ENCODE measurements at regions not wholly inside any gene's neighbourhood (a gene's known extent, or its start where the extent isn't known, plus 50 kb on each side); places are given as distances from the start of the nearest gene placed in this dataset.

DNA sequence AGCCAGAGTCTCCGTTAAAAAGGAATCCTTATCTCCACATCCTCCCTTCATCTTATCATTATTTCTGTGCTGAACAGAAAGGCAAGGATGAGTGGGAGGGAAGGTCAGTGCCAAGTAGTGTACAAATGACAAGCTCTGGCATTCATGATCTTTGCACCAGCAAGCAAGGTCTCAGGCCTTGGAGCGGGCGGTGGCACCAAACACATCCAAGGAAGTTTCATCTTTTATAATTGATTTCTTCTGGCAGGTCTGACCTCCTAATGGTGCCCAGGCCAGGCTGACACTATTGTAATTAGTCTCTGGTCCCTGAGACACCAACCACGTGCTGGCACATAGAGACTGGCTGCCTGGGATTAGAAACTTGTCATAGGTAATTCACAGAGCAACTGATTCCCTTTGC, 336.6 kb downstream of the EN1 start:
- DNase-seq (ENCODE audit: low read depth in 2 of 2) = no peak

DNA sequence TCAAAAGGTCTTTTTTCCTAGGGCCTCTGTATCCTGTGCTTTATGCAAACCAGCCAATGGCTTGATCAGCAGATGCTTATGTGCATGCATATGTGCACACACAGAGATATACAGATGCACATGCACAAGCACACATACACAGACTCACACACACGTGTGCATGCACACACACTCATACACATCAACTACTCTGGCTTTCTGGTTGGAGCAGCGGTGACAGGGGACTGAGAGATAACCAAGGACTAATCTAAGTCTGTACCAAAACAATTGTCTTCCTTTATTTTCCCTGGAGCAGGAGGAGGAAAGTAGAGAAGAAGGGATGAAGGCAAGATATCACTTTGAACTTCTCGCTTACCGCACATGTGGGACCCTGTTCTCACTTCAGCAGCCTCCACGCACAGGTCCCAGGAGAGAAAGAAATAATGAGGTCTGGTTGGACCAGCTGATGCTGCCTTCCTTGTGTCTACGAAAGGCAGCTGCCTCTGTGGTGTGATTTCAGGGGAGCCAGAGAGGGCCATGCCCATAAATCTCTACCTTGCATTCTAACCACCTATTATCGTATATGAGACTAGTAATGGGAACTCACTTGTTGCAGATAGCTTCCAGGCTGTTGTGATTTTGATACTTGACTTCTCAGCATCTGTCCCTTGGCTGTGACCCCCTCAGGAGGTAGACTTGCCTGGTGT, 338.0 kb downstream of the EN1 start:
- no peak for DNase-seq (ENCODE audit: low read depth in 2 of 2)

DNA sequence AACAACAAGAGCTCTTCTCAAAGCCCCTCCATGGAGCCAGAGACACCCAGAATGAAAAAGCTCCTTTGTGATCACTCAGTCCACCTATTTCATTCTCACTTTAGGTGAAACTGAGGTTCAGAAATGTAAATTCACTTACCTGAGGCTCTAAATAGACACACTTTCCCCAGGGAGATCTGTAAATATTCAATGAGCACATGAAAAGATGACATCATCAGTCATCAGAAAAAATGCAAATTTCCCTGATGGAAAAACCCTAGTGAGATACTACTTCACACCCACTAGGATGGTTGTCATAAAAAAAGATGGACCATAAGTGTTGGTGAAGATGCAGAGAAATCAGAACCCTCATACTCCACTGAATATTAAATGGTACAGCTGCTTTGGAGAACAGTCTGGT, 339.2 kb downstream of the EN1 start:
- no peak for DNase-seq (ENCODE audit: low read depth in 2 of 2)

DNA sequence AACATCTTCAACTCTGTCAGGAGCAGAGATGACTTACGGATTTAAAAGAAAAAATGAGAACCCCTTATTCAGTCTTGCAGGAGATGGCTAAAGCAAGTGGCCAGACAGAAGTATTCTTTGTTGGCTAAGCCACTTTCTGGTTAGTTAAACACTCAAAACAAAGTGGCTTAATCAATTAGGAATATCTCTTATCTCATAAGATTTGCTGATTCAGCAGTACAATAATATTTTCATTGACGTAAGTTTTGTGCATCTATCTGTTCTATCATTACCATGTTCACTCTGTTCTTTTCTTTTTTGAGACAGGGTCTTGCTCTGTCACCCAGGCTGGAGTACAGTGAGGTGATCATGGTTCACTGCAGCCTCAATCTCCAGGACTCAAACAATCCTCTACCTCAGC, 342.0 kb downstream of the EN1 start:
- no peak for DNase-seq (ENCODE audit: low read depth in 2 of 2)

DNA sequence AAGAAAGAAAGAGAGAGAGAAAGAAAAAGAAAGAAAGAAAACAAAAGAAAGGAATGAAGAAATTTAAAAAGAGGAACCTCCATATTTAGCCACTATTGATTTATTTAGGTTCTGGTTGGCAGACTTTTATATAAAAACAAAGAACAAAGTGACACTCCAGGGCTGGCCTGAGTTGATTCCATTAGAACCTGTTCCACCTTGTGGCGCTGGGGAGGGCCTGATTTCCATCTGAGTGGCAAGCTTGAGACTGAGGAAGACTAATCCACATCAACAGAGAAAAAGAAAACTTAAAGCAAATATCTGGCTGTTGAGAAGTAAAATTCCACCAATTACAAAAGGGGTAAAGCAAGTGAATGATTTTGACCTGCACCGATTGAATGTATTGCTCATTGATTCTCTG, 345.3 kb downstream of the EN1 start:
- no peak for DNase-seq (ENCODE audit: low read depth in 2 of 2)

DNA sequence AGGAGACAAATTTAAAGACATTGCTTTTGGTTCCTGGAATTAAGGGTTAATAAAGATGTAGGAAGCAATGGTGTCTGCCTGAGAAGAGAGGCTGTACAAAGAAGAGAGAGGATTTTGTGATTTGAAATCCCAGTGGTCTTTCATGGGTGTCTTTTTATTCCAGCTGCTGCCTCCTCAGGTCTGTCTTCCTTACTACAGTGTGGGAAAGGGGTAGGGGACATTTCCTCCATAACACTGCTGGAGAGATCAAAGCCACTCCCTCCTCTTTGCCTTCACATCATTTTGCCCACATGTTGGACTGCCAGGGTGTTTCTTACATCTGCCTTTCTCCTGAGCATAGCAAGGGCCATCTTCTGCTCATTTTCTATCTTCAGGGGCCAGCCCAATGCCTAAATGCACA, 348.5 kb downstream of the EN1 start:
- DNase-seq (ENCODE audit: low read depth in 2 of 2) = no peak

DNA sequence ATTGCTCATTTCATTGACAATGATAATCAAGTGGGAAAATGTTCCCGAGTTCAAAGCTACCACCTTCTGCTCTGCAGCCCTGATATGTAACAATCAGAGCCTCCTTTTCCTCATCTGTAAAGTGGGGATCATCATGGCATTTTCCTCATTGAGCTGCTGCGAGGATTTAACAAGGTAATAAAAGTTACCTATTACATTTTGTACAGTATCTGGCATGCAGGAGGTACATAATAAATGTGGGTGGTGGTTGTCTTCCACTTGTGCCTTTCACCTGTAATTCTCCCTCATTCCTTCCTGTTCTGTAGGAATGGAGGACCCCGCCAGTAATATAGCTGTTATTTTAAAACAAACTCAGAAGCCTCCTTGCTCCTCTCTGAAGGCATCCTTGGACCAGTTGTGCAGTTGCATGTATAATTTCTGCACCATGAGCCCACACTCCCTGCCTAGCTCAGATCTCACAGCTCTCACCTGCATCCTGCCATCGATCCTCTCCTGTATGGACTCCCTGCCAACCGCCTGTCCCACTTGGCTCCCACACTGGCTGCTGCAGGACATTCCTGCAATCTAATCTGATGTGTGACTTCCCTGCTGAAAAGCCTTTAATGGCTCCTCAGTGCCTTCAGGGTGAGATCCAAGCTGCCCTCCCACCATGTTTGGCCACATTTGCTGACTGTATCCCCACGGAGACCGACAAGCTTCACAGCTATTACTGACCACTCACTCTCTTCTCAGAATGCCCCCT, 350.4 kb downstream of the EN1 start:
- no peak for DNase-seq (ENCODE audit: low read depth in 2 of 2)

DNA sequence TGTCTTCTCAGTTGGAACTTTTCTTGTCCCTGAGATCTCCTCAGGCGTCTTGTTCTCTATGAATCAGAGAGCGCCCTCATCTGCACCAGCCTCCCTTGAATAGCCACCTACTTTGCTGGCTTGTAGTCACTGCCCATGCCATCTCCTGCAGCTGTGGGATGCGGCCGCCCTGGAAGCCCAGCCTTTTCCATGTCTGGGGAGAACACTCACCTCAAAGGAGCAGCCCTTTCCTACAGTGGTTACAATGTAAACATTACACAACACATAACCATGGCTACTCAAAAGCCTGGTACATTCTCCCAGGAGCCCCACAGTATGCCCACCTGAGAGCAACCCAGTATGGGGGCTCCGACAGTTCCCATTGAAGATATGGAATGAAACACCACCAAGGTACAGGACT, 351.0 kb downstream of the EN1 start:
- no peak for DNase-seq (ENCODE audit: low read depth in 2 of 2)

DNA sequence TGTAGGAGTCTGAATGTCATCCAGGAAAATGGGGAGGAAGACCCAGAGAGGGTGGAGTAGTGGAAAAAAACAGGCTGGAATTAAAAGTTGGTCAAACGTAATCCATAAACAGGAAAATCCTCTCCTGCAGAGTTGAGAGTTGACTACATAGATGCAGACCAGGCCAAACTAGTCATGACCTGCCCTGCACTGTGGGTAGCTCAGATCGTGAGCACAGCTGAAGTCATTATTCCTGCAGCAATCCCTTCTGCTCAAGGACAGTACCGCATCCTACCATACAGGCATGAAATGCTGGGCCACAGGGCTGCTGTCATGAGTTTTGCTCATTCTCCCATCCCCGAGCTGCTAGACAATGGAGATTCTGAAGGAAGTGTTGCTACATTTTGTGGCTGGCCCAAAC, 352.2 kb downstream of the EN1 start:
- DNase-seq (ENCODE audit: low read depth in 2 of 2) = no peak

DNA sequence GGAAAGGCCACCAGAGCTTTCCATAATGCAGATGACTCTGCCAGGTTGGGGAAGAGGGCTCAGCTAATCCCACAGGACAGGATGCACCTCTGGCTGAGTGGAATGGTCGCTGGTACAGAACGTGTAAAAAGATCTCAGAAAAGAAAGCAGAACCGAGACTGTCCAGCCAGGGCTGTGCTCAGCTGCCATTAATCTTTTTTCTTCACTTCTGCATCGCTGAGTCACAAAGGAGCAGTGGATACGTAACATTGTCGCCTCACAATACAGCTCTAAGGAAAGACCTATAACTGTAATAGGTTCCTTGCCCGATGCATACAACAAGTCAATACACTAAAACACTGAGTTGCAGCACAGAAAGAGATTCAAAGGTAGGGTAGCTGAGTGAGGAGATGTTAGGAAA, 354.2 kb downstream of the EN1 start:
- no peak for DNase-seq (ENCODE audit: low read depth in 2 of 2)

DNA sequence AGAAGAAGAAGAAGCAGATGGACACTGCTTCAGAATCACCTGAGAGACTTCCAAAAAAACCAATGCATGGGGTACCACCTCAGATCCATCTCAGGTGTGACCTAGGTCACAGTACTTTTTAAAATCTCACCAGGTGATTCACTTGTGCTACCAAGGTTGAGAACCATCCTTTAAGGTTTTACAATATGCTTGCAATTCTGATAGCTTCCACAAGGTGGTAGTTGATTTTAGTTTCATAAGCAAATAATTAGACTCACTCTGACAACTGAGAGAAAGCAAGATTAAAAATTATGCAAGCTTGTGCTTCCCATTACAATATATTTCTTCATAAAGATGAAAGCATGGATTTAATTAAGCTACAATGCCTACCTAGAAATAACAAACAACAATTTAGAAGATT, 355.1 kb downstream of the EN1 start:
- DNase-seq (ENCODE audit: low read depth in 2 of 2) = no peak

DNA sequence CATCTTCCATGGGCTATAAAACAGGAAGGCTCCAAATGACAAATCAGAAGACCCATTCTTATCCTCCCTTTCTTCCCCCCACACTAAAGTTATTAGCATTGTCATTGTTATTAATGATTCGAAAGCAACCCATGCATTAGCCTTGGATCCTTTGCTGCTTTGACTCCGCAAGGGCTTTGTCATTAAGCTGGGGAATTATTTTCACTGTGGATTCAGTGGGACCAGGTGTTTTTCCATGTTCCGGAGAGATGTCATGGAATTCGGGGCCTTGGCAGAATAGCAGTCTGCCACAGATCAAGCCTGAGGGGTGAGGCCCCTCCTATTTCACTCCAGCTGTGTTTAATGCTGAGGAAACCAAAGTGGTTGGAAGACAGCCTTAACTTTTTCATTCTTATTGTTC, 357.1 kb downstream of the EN1 start:
- DNase-seq (ENCODE audit: low read depth in 2 of 2) = no peak

DNA sequence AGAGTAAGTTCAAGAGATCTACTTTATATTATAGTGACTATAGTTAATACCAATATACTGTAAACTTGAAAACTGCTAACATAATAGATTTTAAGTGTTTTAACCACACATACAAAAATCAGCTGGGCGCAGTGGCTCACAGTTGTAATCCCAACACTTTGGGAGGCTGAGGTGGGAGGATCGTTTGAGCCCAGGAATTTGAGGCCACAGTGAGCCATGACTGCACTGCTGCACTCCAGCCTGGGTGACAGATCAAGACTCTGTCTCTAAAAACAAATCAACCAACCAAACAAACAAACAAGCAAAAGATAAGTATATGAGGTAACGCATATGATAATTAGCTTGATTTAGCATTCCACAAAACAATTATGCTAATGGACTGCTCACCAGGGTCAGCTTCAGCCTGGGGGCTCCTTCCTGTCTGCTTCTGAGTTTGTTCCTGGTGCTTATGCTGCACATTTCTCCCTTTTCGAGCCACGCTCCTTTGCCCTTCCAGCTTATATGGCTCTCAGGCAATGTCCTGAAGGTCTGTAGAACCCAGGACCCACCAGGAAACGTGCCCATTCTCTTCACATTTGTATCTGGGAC, 357.6 kb downstream of the EN1 start:
- no peak for DNase-seq (ENCODE audit: low read depth in 2 of 2)

DNA sequence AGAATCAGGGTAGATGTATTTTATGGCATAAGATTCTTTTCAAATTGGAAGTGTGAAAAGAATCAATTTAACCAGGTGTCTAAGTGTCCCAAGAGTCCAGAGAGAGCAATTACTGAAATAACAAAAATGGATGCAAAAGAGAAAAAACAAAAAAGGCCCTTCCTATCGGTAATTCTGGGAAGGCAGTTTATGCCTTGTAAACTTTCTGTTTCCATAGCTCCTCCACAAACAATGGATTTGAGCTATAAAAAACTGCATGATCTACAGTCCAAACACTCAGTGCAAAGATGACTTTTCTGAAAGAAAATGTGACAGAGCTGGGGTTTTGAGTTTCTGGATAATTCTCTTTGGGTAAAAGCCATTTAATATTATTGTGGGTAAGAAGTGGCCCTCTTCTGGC, 366.1 kb downstream of the EN1 start:
- no peak for DNase-seq (ENCODE audit: low read depth in 2 of 2)

DNA sequence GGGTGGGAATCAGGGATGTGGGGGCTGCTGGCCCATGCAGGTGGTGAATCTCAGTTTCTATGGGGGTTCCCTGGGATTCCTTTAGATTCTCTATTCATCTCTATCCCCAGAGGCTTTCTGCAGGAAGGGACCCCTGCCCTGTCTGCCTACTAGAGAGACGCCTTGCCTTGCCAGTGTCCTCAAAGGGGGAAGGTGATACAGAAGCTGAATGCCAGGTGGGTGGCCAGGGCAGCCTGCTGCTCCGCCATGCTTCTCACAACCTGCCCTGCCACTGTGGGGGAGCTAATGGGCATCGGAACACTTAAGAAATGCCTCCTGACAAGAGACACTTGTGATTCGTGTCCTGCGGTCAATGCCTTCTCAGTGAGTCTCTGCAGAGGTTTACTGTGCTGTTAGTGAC, 368.4 kb downstream of the EN1 start:
- no peak for DNase-seq (ENCODE audit: low read depth in 2 of 2)

DNA sequence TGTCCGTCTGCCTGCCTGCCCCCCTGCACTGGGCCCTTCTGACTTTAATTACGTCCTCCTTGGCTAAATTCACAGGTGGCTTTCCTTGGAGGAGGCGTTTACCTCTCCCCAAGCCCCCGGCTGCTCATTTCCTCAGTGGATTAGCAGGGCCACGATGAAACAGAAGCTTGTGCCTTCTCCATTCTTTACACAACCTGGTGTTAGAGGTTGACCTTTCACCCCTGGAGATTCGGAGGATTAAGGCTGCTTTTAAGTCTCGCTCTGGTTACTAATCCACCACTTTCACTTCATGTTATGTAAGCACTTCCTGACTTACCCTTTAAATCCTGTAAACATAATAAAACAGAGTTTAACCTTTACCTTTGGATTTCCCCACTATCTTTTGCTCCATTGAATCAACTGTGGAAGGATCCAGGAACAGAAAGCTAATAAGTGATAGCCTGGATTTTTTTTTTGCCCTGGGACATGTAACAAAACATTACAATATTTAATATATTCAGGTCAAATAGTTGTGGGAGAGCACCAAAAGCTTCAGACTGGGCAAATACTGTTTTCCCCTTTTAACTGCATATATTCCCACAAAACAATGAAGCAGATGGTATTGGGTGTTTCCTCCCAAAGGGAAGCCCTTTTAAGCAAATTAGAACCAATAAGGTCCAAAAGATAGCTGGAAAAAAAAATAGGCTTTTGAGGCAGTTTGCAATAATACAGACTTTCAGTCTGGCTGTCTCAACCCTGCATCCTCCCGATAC, 370.2 kb downstream of the EN1 start:
- no peak for DNase-seq (ENCODE audit: low read depth in 2 of 2)

DNA sequence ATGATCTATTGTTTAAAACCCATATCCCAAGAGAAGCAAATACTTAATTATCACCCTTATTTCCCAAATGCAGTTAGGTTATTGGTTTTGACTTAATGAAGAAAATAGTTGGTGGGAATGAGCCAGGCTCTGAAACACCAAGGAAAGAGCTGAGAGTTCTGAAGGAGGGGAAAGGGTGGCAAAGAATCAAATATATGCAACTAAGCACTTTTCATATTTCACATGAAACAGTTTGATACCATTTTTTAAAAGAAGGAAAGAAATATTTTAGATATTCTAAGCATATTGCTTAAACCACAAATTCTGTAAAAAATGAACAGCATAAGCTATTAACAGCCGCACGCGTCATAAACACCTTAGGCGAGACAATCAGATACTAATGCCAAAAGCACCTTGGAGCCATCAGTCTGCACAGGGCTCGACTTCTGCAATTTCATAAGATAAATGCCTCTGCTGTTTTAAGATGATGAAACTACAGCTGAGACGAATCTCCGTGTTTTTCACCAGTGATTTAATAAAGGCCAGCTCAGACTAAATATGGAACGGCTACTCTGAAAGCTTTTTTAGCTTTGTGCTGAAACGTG, 371.7 kb downstream of the EN1 start:
- DNase-seq (ENCODE audit: low read depth in 2 of 2) = no peak

DNA sequence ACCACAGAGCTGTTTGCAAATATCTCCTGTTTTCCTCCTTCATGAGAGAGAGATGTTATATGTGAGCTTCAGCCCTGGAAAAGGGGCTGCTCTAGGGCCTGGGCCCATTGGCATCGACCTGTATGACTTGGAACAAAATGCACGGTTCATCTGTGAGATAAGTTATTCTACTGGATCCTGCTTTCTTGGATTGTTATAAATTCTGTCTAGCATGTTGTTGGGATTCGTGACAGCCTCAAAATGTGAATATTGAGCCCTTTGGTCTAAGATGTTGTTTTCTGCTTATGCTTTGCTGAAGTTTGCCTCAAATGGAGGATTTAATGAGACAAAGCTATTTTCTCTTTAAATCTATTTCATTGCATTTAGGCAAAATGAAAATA, 372.9 kb downstream of the EN1 start:
- DNase-seq (ENCODE audit: low read depth in 2 of 2) = no peak

DNA sequence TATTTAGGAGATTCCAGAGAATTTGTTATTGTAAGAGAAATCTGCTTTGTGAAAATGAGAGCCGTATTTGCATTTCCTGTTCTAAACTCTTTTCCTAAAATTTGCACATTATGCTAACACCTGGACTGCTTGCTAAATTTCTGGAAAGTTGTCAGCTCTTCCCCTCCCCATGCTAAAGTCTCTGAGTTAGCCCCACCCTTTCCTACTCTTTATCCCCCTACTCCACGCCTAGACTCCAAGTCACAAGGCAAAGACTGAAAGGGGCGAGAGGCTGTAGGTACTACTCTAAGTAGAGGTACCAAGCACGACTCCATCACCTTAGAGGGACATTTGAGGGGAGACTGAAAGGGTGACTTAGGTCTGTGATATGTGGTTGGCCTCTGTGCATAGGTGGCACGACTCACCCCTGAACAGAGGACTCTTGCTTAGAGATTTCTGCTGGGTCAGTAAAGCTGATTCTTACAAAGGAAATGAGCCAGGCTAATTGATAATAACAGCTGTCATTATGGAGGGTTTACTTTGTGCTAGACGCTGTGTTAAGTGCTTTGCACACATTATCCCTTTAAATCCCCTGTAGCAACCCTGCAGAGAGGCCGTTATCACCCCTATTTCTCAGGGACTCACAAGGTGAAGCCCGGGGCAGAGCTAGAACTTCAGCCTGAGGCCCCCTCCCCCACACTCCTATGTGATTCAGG, 373.5 kb downstream of the EN1 start:
- DNase-seq (ENCODE audit: low read depth in 2 of 2) = no peak

DNA sequence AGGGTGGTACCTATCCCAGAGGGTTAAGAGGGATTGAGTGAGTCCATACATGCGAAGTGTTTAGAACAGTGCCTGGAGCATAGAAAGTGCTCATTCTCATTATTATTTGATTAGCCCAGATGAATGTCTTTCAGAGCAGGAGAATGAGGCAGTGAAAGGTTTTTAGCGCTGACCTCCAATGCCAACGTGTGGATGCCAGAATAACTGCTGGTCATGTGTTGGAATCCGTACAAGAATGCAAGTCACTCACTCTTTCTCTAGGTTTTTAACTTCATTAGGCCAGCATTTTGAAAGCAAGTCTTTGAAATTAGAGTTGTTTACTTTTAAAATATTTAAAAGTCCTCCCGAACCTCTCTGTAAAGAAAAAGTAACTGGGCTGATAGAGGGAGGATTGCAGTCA, 374.2 kb downstream of the EN1 start:
- DNase-seq (ENCODE audit: low read depth in 2 of 2) = no peak

DNA sequence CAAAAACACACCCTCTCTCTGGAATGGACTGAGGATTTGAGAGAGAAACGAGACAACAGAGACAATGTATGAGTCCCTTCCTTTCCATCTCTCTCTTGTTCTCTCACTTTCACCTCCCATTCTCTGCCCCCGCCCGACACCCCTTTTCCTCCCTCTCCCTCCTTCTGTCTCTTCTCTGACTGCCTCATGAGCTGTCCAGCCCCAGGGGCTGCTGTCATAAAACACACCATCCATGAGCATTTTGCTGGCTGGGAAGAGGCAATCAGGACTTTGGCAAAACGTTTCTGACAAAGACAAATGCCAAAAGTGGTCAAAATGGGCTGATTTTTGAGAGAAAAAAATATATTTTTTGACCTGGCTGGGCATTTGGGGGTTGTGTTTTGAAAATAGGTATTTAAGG, 377.2 kb downstream of the EN1 start:
- DNase-seq (ENCODE audit: low read depth in 2 of 2) = no peak

DNA sequence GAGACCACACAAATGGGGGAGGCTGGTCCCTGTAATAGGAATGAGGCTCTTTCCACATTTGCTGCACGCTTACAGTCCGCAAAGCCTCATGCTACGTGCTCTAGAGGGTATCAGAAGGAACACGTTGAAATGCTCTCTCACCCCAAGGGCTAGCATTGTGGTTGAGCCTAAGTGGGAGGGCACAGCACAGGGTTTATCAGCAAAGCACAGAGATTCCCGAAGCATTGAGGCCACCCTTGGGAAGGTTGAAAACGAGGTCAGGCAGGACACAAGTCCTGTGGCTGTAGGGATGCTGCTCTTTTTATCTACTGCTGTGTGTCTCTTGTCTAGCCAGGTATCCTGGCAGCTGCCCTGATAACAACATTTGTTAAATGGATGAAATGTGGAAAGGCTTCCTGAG, 378.3 kb downstream of the EN1 start:
- no peak for DNase-seq (ENCODE audit: low read depth in 2 of 2)

All from stimulated activated CD8-positive, alpha-beta memory T cell treated with anti-CD3 and anti-CD28 coated beads, Interleukin-2, amount 100 ng/mL, for 1 hour (primary cell).